K562 (cell line): ENCODE measurements at regions not wholly inside any gene's neighbourhood (a gene's known extent, or its start where the extent isn't known, plus 50 kb on each side); places are given as distances from the start of the nearest gene placed in this dataset.
A peak's percentile ranks its signal among the peaks of the same experiment; 100 is the strongest.

Source experiments
- ATAC-seq: fragments of 200-7000 bp; cut with Tn5 transposase; 3 replicates; pipeline ENCODE4 v1.9.1; 2020; ENCODE audit warnings: moderate library complexity
- BruUV-seq: library from RNA; stranded (reverse); fragments of 400-500 nt; replicated peaks from 2 replicates; lab custom pipeline; 2021; lab: Mats Ljungman, UMichigan
- CTCF ChIA-PET: fragments of 300-600 bp; formaldehyde crosslinking; extraction: SDS; loops from one replicate; lab custom pipeline; 2021; ENCODE audit warnings: low intra/inter-chr PET ratio; lab: Yijun Ruan, JAX
- POLR2A ChIA-PET: fragments of 300-600, 350-650 bp; sonication (Branson Sonifier 250); formaldehyde crosslinking; extraction: SDS; loops from one replicate; lab custom pipeline; 2021; ENCODE audit warnings: antibody characterized with exemption, inconsistent platforms; lab: Yijun Ruan, JAX
- DNase-seq, 4 experiments: peaks; one replicate each; pipeline versions ENCODE4 v3.0.0 to v3.0.0-alpha.2; 2011 to 2018; ENCODE audit warnings: low spot score in 3 of 4, mixed read lengths in 3 of 4; ENCODE audit errors: extremely low read depth in 1 of 4
- FAIRE-seq: peaks from 2 replicates; lab custom pipeline; 2011; peaks lifted over from hg19 to GRCh38; lab: Jason Lieb, UNC
- H2AFZ ChIP-seq: 2 replicates; pipeline ENCODE4 v1.6.0; 2011; ENCODE audit warnings: low read depth, low read length, control low read depth, inconsistent platforms
- H3K27ac ChIP-seq: fragments of 200-600 bp; 3 replicates; pipeline ENCODE4 v1.8.0; 2011; ENCODE audit warnings: low read depth, mild to moderate bottlenecking, control low read depth, inconsistent platforms, low read length, moderate library complexity, mixed read lengths; ENCODE audit errors: extremely low read depth
- H3K27me3 ChIP-seq, 2 experiments: fragments of 300-600 bp in 1 of 2; 2 replicates in 1 of 2; 3 replicates in 1 of 2; pipeline versions ENCODE4 v1.6.0 to v1.8.0; 2011; ENCODE audit warnings: inconsistent platforms in 2 of 2, low read length in 2 of 2, mild to moderate bottlenecking in 1 of 2, mixed read lengths in 1 of 2, moderate library complexity in 1 of 2; ENCODE audit not compliant: control insufficient read depth in 2 of 2, insufficient read depth in 2 of 2
- H3K36me3 ChIP-seq: fragments of 300-600 bp; 3 replicates; pipeline ENCODE4 v1.8.0; 2011; ENCODE audit warnings: mild to moderate bottlenecking, low read length, inconsistent platforms; ENCODE audit not compliant: control insufficient read depth, insufficient read depth
- H3K4me1 ChIP-seq, 2 experiments: fragments of 200-600 bp in 1 of 2; replicated peaks in 1 of 2; 2 replicates in 1 of 2; 3 replicates in 1 of 2; pipeline versions ENCODE4 v1.5.1 to v1.8.0; 2011; ENCODE audit warnings: inconsistent platforms in 2 of 2, low read length in 2 of 2, mild to moderate bottlenecking in 1 of 2, mixed read lengths in 1 of 2, moderate library complexity in 1 of 2; ENCODE audit not compliant: control insufficient read depth in 2 of 2, insufficient read depth in 2 of 2
- H3K4me2 ChIP-seq: 2 replicates; pipeline ENCODE4 v1.6.1; 2011; ENCODE audit warnings: low read length, control low read depth, inconsistent platforms, mixed read lengths; ENCODE audit not compliant: insufficient read depth
- H3K4me3 ChIP-seq: fragments of 200-600 bp; sonication (generic), shearing (Covaris generic); 2 replicates; pipeline ENCODE4 v1.5.1; 2016; ENCODE audit warnings: control low read depth, inconsistent platforms
- H3K79me2 ChIP-seq: fragments of 200-600 bp; 3 replicates; pipeline ENCODE4 v1.8.0; 2011; ENCODE audit warnings: low read length, inconsistent platforms; ENCODE audit not compliant: control insufficient read depth, insufficient read depth
- H3K9ac ChIP-seq, 2 experiments: 2 replicates each; pipeline versions ENCODE4 v1.6.0 to v1.6.1; 2011; ENCODE audit warnings: low read depth in 2 of 2, low read length in 2 of 2, control low read depth in 1 of 2, inconsistent platforms in 1 of 2, mild to moderate bottlenecking in 1 of 2, mixed read lengths in 1 of 2; ENCODE audit not compliant: insufficient read depth in 1 of 2
- H3K9me1 ChIP-seq: one replicate; pipeline ENCODE4 v1.6.0; 2011; ENCODE audit warnings: inconsistent platforms, mild to moderate bottlenecking, low read length, moderate library complexity; ENCODE audit not compliant: control insufficient read depth, insufficient read depth
- H3K9me3 ChIP-seq: replicated peaks from 2 replicates; pipeline ENCODE4 v1.5.1; 2011; ENCODE audit warnings: low read depth, low read length, inconsistent platforms; ENCODE audit not compliant: control insufficient read depth, insufficient read depth
- H4K20me1 ChIP-seq: replicated peaks from 2 replicates; pipeline ENCODE4 v1.6.1; 2011; ENCODE audit warnings: low read length, inconsistent platforms, mixed read lengths; ENCODE audit not compliant: control insufficient read depth, insufficient read depth
- BHLHE40 ChIP-seq: IDR thresholded peaks from 2 replicates; pipeline ENCODE4 v1.6.1; 2011; ENCODE audit warnings: low read length, improper control_type of control experiment
- C11orf30 ChIP-seq: fragments of 450-650 bp; IDR thresholded peaks from 2 replicates; pipeline ENCODE4 v1.6.1; 2016; ENCODE audit warnings: low read depth, mild to moderate bottlenecking
- ELK3 ChIP-seq: fragments of 450-650 bp; formaldehyde crosslinking; IDR thresholded peaks from 2 replicates; pipeline ENCODE4 v1.4.0; 2020; ENCODE audit warnings: mild to moderate bottlenecking
- FOXA3 ChIP-seq, 2 experiments: fragments of 450-650 bp in 1 of 2; sonication (generic) in 1 of 2; formaldehyde crosslinking; IDR thresholded peaks in 1 of 2; conservative IDR thresholded peaks in 1 of 2; 2 replicates each; pipeline versions ENCODE4 v1.4.0 to v1.8.0; 2020 to 2022; ENCODE audit warnings: mild to moderate bottlenecking in 2 of 2, missing genetic modification reagents in 1 of 2
- MAFF ChIP-seq: IDR thresholded peaks from 2 replicates; pipeline ENCODE4 v1.6.1; 2012; ENCODE audit warnings: low read length, improper control_type of control experiment
- MAFG ChIP-seq: fragments of 450-650 bp; conservative IDR thresholded peaks from 2 replicates; pipeline ENCODE4 v1.6.1; 2016; ENCODE audit warnings: missing genetic modification characterization, missing compliant biosample characterization
- MEF2A ChIP-seq: IDR thresholded peaks from 2 replicates; pipeline ENCODE4 v1.6.1; 2011; ENCODE audit warnings: low read depth, mild to moderate bottlenecking, low read length, moderate library complexity; ENCODE audit not compliant: control insufficient read depth
- NR4A1 ChIP-seq, 2 experiments: fragments of 250-450 bp in 1 of 2; fragments of 450-650 bp in 1 of 2; sonication (Bioruptor Pico) in 1 of 2; IDR thresholded peaks; 2 replicates each; pipeline versions ENCODE4 v1.4.0 to v1.6.1; 2016 to 2020; ENCODE audit warnings: mild to moderate bottlenecking in 2 of 2, missing compliant biosample characterization in 1 of 2, missing genetic modification characterization in 1 of 2, moderate library complexity in 1 of 2
- SMARCA5 ChIP-seq: fragments of 450-650 bp; IDR thresholded peaks from 2 replicates; pipeline ENCODE4 v1.6.1; 2016
- VEZF1 ChIP-seq: fragments of 200-800 bp; sonication (Bioruptor generic); IDR thresholded peaks from 2 replicates; pipeline ENCODE4 v1.6.1; 2017; ENCODE audit warnings: missing genetic modification characterization, missing compliant biosample characterization
- ZKSCAN8 ChIP-seq: fragments of 200-800 bp; sonication (Bioruptor generic); IDR thresholded peaks from 2 replicates; pipeline ENCODE4 v1.6.1; 2016; ENCODE audit warnings: missing genetic modification characterization, missing compliant biosample characterization
- ZNF124 ChIP-seq: sonication (generic); formaldehyde crosslinking; IDR thresholded peaks from 2 replicates; pipeline ENCODE4 v1.8.1; 2022; ENCODE audit warnings: missing genetic modification reagents
- ZNF232 ChIP-seq: sonication (generic); formaldehyde crosslinking; IDR thresholded peaks from 2 replicates; pipeline ENCODE4 v1.8.0; 2022; ENCODE audit warnings: mild to moderate bottlenecking, missing genetic modification reagents
- ZNF316 ChIP-seq: fragments of 450-650 bp; IDR thresholded peaks from 2 replicates; pipeline ENCODE4 v1.6.1; 2016
- WGBS: fragments of 100-300 bp; shearing (Covaris generic); methylation state at CpG from one replicate; pipeline ENCODE4 v1.1.6; 2016; ENCODE audit warnings: low coverage, mixed read lengths; ENCODE audit not compliant: insufficient coverage; ENCODE audit errors: missing lambda C conversion rate; 5-methylcytosine and 5-hydroxymethylcytosine counted together
- in situ Hi-C: fragments of 300-500 bp; cut with MboI; formaldehyde crosslinking; loops from 4 replicates; pipeline ENCODE4 v1.15.0; 2018; ENCODE audit warnings: inconsistent platforms, mixed read lengths
- intact Hi-C: fragments of 100-400 bp; cut with micrococcal nuclease; formaldehyde crosslinking; loops from 2 replicates; pipeline ENCODE4 v1.14.2; 2022

- H3K36me3 ChIP-seq = no peaks in the 10 kb centered on the region
- no peaks in the 10 kb centered on the region for H3K9me1 ChIP-seq
- no peaks in the 10 kb centered on the region for H3K27me3 ChIP-seq
- in situ Hi-C loops = no loop called here
- no TSS peak for BruUV-seq
- no peaks in the 10 kb centered on the region for H3K4me1 ChIP-seq
- no peak overlapping the region for H3K4me2 ChIP-seq
- no peak overlapping the region for H3K27ac ChIP-seq
- DNase-seq = no peak
- ChIA-PET CTCF (no interaction called here), POLR2A (no interaction called here)
- 0% methylated on average over 3 of the region's 3 CpGs for WGBS
- no peaks in the 10 kb centered on the region for H3K79me2 ChIP-seq
- no peak for FAIRE-seq
- no peaks in the 10 kb centered on the region for H4K20me1 ChIP-seq
- no peak overlapping the region for H3K4me3 ChIP-seq
- TF ChIP-seq ZNF316 (peak; percentile 22; the same call in 1 of the 2 replicates), C11orf30 (0 out of 2 replicates have a peak, but pooled peaks have one; percentile 40), MAFG (tag) (0 out of 2 replicates have a peak, but pooled peaks have one; percentile 19), MAFF (0 out of 2 replicates have a peak, but pooled peaks have one; percentile 31), NR4A1 (CRISPR knock-in tag; IDR thresholded peaks at IDR 0.05) (no peak), NR4A1 (tag; IDR thresholded peaks at IDR 0.05) (no peak)
- no peak overlapping the region for H2AFZ ChIP-seq
- H3K9ac ChIP-seq = no peak overlapping the region
- H3K9me3 ChIP-seq = no peaks in the 10 kb centered on the region
- intact Hi-C loops = no loop called here
- no peak for ATAC-seq
These were observed 343.5 kb downstream of the AACS start for GRCh38 chr12:125408718-125409117.

GRCh38 chr12:125412506-125412905 lies 347.3 kb downstream of the AACS start:
- ChIA-PET CTCF (no interaction called here), POLR2A (no interaction called here)
- Histone ChIP-seq H3K27me3 (peaks cover 0 to 4% of the 10 kb centered on the region in 2 experiments; a peak in 1 of 5 replicates), H3K4me1 (no peaks in the 10 kb centered on the region), H3K9ac (no peak overlapping the region), H2AFZ (no peak overlapping the region), H3K9me1 (no peaks in the 10 kb centered on the region), H3K27ac (no peak overlapping the region), H3K9me3 (no peaks in the 10 kb centered on the region), H3K36me3 (no peaks in the 10 kb centered on the region), H3K4me2 (no peak overlapping the region), H3K79me2 (no peaks in the 10 kb centered on the region), H3K4me3 (no peak overlapping the region), H4K20me1 (no peaks in the 10 kb centered on the region)
- BruUV-seq = no TSS peak
- intact Hi-C loops (no loop called here), in situ Hi-C loops (no loop called here)
- ATAC-seq (no peak), FAIRE-seq (no peak), DNase-seq (no peak)
- WGBS = 1% methylated on average over 11 of the region's 11 CpGs
- TF ChIP-seq VEZF1 (CRISPR knock-in tag) (no peak), ZNF124 (CRISPR knock-in tag) (no peak), ELK3 (no peak), BHLHE40 (no peak), FOXA3 (CRISPR knock-in tag; conservative IDR thresholded peaks at IDR 0.05 in 1 of 2, IDR thresholded peaks at IDR 0.05 in 1 of 2) (no peak), ZKSCAN8 (CRISPR knock-in tag) (no peak), SMARCA5 (no peak), ZNF232 (CRISPR knock-in tag) (no peak), MEF2A (no peak)
